Stimulated activated CD4-positive, alpha-beta T cell treated with anti-CD3 and anti-CD28 coated beads, Interleukin-12 subunit alpha, Interleukin-12 subunit beta, amount 100 ng/mL, for 48 hours (primary cell): ENCODE measurements at regions not wholly inside any gene's neighbourhood (a gene's known extent, or its start where the extent isn't known, plus 50 kb on each side); places are given as distances from the start of the nearest gene placed in this dataset.

Experiments
- DNase-seq, 3 donors: peaks; one replicate each; pipeline ENCODE4 v3.0.0-alpha.2; 2020; ENCODE audit warnings: low read depth in 2 of 3, low spot score in 1 of 3

DNA sequence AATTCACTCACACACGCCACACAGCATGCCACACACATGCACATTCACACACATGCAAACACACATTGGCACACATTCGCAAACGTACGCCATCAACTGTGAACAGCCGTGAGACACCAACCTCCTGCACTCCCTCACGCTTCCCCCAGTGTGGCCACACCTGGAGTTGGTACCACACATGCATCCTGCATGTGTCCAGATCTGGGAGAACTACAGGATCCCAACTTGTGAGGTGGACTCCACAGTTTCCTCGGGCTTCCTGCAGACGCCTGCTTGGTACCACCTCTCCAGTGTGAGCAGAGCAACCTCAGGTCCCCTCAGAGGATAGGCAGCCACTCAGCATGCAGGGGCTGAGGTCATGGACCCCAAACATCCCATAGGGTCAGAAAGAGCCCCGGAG is 239.0 kb downstream of the EIPR1 start:
- DNase-seq = no peak

DNA sequence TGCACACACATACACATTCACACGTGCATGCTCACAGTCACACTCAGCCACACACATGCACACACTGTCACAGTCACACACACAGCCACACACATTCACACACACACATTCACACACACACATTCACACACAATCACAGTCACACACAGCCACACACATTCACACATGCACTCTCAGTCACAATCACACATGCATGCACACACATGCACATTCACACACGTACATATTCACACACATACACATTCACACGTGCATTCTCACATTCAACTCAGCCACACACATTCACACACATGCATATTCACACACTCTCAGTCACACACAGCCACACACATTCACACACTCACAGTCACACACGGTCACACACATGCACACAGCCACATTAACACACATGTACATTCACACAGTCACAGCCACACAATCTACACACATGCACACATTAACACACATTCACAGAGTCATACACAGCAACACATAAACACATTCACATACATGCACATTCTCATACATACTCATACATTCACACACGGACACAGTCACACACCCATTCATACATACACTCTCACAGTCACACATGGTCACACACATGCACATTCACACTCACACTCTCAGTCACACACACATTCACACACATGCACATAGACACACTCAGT is 239.8 kb downstream of the EIPR1 start:
- no peak for DNase-seq

DNA sequence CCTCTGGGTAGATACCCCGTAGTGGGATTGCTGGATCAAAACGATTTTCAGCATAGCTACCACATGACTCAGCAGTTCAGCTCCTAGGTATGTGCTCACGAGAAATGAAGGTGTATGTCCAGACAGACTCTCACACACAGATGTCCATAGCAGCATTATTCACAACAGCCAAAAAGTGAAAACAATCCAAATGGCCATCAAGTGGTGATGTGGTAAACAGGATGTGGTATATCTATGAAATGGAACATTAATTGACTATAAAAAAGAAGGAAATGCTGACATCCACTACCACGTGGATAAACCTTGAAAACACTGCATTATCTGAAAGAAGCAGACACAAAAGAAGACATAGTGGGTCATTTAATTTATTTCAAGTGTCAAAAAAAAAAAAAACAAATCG is 241.9 kb downstream of the EIPR1 start:
- DNase-seq = no peak

DNA sequence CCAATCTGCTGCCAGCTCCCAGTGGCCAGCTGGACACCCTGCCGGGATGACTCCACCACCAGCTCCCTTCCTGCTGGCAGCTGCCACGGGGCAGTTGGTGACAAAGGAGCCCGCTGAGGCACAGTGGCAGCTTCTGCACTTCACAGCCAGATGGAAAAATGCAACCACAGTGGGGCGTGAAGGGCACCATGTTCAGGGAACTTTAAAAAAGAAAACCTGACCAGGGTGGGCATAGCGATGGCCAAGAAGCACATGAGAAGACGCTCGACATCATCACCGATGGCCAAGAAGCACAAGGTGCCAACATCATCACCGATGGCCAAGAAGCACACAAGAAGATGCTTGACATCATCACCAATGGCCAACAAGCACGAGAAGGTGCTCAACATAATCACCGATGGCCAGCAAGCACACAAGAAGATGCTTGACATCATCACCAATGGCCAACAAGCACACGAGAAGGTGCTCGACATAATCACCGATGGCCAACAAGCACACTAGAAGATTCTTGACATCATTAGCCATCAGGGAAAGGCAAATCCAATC is 243.5 kb downstream of the EIPR1 start:
- DNase-seq = no peak

DNA sequence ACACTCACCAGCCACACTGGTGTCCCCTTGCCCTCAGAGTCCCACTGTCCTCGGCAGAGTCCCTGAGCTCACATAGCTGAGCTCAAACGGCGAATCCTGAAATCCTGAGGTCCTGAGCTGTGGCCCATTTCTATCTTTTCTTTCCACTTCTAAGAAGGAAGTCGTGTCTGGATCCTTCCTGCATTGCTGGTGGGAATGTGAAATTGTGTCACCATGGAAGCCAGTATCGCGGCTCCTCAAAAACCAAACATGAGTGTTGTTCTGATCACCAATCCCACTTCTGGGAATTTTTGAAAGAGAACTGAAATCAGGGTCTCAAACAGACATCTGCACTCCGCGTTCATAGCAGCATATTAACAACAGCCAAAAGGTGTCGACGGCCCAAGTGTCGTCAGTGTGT is 244.7 kb downstream of the EIPR1 start:
- DNase-seq = no peak

DNA sequence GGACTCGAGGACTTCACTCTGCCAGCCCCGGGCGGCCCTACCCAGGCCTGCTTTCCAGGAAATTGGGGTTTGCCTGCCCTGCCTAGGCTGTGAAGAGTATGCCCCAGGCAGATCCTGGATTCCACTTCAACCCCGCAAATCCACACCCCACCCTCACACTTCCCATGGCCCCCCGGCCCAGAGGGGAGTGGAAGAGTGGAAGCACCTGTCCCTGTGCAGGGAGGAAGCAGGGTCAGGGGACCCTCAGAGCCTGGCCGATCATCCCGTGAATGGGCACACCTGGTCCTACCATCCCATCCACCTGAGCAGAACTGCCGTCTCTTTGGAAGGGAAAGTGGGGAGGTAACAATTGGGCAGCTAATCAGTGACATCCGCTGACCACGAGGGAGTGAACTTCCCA is 245.2 kb downstream of the EIPR1 start:
- DNase-seq = no peak

DNA sequence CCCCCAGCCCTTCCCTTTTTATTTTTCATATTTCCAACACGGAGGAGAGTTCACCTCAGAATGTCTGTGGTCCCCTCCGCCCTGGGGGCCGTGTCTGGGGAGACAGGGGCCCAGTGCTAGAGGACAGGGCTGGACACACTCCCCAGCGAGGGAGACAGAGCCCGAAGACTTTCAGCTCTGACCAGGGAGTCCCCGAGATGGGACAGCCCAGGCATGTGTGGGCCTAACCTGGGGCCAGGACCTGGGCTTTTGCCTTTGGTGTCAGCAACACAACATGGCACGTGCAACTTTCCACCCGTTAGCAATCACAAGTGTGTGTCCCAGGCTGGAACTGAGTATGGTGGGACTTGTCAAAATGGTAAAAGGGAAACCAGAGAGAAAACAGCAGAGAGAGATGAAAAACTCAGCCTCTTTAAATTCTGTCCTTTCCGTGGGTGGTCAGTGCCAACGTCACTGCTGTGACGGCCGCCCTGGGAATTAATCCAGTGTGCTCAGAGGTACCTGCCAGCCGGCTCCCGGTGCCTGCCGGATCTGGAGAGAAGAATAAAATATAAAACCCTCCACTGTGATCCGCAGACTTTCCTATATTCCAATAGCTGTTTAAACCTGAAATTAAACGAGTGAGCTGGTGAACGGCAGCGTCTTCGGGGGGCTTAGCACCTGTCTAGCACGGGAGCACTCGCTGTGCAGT is 245.8 kb downstream of the EIPR1 start:
- no peak for DNase-seq

DNA sequence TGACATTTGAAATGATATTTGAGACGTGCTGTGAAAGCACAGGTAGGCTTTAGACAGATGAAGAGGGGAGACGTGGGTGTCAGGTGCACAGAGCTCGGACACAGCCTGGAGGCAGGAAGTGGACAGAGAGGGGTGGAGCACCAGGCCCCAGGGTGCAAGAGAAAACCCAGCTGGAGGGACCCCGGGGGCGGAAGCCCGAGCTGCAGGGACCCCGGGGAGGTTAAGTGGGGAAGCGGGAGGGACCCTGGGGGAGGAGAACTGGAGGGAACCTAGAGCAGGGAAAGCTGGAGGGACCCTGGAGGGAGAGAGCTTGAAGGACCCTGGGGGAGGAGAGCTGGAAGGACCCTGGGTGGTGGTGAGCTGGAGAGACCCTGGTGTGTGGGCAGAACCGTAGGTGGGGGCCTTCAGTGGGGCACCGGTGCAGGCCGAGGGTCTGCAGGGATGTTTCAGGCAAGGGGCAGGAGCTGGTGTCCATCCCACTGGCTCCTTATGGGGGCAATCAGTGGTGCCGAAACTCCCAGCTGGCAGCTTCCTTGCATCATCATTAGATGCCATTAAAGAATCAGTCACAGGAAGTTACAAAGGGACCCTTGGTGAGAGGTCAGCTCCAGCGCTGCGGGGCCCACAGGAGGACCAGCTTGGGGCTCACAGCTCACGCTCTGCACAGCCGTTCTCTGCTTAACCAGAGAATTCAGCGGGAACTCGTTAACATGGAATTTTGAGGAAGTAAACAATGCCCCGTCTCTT is 246.6 kb downstream of the EIPR1 start:
- no peak for DNase-seq

DNA sequence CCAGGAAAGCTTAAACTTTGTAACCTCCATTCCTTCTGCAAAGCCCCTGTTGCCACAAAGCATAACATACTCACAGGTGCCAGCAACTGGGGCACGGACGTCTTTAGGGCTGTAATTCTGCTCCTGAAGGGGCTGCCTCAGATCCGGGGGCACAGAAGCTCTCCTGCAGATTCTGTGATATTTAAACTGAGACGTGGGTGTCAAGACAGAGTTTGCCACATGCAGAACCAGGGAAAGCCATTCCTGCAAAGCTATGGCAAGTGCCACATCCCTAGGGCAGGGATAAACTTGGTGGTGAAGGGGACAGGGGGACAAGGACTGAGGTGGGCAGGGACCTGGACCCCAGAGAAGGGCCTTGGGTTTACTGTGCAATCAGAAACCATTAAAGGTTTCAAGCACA is 247.2 kb downstream of the EIPR1 start:
- DNase-seq = no peak

DNA sequence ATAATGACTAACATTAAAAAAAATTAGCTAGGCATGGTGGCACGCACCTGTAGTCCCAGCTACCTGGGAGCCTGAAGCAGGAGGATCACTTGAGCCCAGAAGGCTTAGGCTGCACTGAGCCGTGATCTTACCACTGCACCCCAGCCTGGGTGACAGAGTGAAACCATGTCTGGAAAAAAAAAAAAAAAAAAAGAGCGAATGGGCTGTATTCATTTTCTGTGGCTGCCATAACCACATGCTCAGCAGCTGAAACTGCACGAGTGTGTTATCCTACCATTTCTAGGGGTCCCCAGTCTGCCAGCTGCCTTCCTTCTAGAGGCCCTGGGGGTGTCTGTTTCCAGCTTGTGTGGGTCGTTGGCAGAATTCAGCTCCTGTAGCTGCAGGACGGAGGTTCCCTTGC is 247.8 kb downstream of the EIPR1 start:
- no peak for DNase-seq

DNA sequence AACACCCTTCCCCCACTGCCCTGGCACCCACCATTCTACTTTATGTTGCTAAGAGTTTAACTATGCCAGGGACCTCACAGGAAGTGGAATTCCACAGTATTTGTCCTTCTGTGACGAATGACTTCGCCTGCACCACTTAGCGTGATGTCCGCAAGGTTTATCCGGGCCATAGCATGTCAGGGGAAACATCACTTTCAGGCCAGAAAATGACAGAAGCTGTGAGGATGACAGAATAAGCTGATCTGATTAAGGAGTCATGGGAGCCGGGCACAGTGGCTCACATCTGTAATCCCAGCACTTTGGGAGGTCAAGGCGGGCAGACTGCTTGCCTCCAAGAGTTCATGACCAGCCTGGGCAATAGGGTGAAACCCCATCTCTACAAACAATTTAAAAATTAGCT is 248.8 kb downstream of the EIPR1 start:
- no peak for DNase-seq

DNA sequence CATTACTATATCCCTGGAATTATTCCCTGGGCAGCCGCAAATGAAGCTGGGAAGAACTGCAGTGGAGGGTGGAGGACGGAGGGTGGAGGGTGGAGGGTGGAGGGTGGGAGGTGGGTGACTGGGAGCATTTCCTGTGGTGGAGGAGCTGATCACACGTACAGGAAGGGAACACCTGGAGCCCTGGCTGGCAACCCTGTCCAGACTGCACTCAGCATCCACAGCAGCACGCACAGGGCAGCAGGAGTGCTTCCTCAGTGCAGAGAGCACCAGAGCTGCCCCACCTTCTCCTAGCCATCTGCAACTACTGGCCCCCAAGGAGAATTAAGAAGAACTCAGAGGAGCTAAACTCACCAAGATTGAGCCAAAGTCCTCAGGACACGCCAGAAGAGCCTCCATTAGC is 249.9 kb downstream of the EIPR1 start:
- no peak for DNase-seq

DNA sequence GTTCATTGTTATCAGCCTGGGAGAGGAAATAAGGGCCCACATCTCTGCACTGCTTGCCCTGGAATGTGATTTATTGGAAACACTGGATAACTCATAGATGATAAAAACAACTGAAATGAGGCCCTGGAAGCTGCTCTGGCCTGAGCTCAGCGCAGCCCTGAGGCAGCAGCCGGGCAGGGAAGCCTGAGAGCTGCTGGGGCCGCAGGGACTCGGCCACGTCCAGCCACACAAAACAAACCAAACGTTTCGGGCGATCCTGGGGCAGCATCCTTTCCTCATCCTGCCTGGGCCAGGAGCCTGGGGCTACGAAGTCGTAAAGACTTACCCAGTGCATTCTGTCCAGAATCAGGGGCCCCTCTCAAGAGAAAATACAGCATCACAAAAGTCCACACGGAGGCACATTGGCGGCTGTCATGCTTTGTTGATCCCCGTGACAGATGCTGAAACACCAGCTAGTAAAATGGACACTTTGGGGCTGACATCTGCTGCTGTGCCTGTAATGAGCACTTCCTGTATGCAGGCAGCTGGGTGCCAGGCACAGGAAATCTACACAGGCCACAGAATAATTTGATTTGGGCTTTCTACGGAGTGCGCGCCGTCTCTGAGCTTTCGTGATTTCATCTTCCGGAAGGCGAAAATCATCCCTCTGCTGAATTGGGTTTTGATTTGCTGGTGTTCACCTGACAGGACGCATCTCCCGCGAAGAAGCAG is 250.6 kb downstream of the EIPR1 start:
- DNase-seq = no peak

DNA sequence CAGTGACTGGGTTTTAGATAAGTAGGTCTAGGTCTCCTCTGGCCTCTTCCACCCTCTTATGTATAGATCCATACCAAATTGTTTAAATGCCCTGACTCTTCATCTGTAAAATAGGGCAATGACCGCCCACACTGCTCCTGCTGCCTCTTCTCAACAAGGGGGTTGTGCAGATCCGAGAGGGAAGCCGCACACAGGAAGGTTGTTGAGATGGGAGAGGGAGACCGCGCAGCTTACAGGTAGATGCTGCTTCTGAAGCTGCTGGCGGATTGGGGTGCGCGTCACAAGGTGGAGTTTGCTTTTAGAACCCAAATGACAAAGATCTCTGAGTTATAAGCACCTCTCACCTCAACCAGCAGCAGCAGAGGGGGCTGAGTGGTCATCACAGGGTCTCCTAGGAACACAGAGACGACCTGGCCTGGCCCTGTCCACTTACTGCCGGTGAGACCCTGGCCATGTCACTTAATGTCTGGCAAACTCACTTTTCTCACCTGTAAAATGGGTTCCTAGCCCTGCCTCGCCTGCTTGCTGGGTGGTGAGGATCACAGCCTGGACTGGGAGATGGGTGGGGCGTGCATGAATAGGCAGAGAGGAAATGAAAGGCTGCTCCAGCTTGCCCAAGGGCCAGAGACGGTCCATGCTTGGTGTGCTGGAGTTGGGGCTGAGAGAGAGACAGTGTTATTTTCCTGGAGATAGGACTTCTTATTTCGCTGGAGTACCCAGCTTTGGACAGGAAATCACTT is 251.3 kb downstream of the EIPR1 start:
- no peak for DNase-seq

DNA sequence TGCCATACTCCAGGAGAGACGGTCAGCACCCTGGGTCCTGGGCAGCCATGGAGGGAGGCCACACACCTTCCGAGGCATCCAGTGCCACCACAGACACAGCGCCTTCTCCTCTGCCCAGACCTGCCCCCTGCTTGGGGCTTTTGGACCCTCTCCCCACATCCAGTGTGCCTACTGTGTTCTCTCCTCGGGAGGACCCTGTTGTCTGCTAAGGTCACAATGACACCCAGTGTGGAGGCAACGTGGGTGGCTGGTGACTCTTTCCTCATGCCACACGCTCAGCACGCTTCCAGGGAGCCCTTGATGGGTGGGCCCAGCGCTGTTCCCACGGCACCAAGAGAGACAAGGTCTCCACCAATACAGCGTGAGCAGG is 251.9 kb downstream of the EIPR1 start:
- no peak for DNase-seq

DNA sequence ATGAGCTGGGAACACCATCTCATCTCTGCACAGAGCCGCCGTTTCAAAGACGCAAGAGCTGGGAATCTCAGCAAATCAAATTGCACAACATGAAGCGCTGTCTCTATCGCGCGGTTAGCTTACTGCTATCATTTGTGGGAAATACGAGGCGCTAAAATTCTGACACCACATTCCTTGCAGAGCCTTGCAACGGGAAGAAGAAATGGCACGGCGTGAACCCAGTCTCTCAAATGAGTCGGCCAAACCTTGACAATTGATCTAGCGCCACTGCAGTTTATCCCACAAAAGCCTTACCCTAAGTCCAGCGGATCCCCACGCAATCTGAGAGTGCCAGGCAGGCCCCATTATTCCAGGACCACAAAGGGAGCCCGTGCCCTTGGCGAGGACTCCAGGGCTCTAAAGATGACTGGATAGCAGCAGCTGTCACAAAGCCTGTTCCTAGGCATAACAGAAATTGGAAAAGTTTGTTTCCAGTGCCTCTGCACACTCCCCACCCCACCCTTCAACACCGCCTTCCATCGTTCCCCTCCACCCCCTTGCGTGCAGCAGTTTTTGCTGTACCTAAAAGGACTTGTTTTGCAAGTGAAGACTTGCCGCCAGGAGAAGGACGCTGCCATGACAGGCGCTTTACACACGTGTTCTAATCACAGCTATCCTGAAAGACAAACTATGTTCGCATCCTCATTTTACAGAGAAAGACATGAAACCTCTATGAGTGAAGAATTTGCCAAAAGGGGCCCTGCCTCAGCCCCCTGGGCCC is 252.4 kb downstream of the EIPR1 start:
- no peak for DNase-seq

DNA sequence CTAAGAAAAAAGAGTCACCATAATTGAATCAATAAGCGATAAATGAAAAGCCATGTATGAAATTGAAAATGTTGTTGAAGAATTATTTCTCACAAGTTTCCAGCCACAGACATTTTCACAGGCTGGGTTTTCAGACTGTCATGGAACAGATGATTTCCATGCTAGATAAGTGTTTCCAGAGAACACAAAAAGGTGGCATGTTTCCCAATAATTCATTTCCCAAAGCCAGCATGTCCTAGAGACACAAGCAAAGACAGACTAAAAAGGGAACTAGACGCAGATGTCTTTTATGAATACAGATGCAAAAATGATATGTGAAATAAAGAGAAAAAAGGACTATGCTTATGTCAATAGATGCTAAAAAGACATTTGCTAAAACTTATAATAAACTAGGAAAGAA is 255.1 kb downstream of the EIPR1 start:
- DNase-seq = no peak

DNA sequence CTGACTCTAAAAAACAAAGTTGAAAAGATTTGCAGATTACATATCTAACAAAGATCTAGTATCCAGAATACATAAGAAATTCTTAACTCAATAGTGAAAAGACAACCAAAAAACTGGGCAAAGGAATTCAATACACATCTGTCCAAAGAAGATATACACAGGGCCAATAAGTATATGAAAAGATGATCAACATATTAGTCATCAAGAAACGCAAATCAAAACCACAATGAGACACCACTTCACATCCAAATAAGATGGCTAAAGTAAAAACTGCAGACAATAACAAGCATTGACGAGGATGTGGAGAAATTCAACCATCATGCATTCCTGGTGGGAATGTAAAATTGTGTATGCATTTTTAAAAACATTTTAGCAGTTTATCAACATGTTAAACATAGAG is 256.0 kb downstream of the EIPR1 start:
- no peak for DNase-seq

DNA sequence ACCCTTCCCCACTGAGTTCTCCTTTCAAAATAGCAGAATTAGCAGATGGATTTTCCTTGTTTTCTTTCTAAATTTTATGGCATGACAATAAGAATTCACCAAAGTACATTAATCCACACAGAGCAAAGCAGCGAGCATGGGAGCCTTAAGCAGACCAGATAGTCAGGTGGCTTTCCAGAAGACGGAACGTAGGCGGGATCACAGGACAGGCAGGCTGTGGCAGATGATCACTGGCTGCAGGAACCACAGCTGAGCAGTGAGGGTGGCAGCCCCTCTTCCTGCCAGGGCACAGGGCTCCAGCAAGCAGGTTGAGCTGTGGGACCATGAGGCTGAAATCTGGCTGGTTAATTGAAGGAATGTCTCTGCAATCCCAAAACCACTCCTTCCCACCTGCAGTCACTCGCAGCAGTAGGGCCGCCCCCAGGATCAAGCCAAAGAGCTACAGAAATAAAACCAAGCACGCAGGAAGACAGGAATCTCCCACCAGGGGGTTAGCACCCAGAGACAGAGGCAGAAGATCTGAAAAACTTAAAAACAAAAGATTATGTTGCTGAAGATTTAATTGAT is 259.9 kb downstream of the EIPR1 start:
- DNase-seq = no peak

DNA sequence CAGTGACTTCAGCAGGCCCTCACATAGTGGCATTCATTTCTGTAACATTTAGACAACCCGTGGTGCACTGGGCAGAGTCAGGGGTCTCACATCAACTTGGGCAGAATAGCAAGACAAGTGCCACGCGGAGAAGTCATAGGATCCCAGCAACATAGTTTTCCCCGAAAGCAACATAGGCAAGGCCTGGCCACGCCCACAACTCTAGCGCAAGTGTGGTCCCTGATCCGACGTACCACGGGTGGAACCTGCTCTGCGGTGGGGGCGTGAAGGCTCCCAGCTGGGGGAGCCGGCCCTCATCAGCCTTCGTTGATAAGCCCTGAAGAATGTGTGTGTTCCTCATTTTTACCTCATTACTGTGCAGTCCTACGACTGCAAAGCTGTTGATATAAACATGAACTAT is 261.2 kb downstream of the EIPR1 start:
- DNase-seq = no peak
